GM23338 (cell line): ENCODE measurements at regions not wholly inside any gene's neighbourhood (a gene's known extent, or its start where the extent isn't known, plus 50 kb on each side); places are given as distances from the start of the nearest gene placed in this dataset.

Experiments used
- ATAC-seq: fragments of 200-7000 bp; cut with Tn5 transposase; 3 replicates; pipeline ENCODE4 v1.9.1; 2020
- DNase-seq: peaks from one replicate; pipeline ENCODE4 v3.0.0-alpha.2; 2015; ENCODE audit warnings: low spot score
- H2AFZ ChIP-seq: fragments of 200-600 bp; sonication (generic); 2 replicates; pipeline ENCODE4 v1.8.0; 2016; ENCODE audit warnings: antibody characterized with exemption, mild to moderate bottlenecking, moderate library complexity
- H3F3A ChIP-seq: fragments of 200-600 bp; sonication (generic); replicated peaks from 2 replicates; pipeline ENCODE4 v1.8.0; 2017; ENCODE audit warnings: antibody characterized with exemption, mixed run types, low read depth
- H3K27ac ChIP-seq: fragments of 200-600 bp; sonication (generic); 2 replicates; pipeline ENCODE4 v1.6.1; 2016; ENCODE audit warnings: low read depth
- H3K27me3 ChIP-seq: fragments of 200-600 bp; sonication (generic); 2 replicates; pipeline ENCODE4 v1.8.0; 2016; ENCODE audit warnings: mild to moderate bottlenecking, mixed run types, moderate library complexity; ENCODE audit not compliant: insufficient read depth
- H3K36me3 ChIP-seq: fragments of 200-600 bp; sonication (generic); 2 replicates; pipeline ENCODE4 v1.8.0; 2016; ENCODE audit warnings: mild to moderate bottlenecking; ENCODE audit not compliant: insufficient read depth
- H3K4me1 ChIP-seq: fragments of 200-600 bp; sonication (generic); 2 replicates; pipeline ENCODE4 v1.8.0; 2016; ENCODE audit warnings: mild to moderate bottlenecking, moderate library complexity; ENCODE audit not compliant: insufficient read depth
- H3K4me2 ChIP-seq: fragments of 200-600 bp; sonication (generic); 2 replicates; pipeline ENCODE4 v1.7.1; 2017; ENCODE audit warnings: mixed run types
- H3K4me3 ChIP-seq: fragments of 200-600 bp; sonication (generic); 2 replicates; pipeline ENCODE4 v1.6.1; 2016; ENCODE audit warnings: mixed run types
- H3K79me2 ChIP-seq: fragments of 200-600 bp; sonication (generic); replicated peaks from 2 replicates; pipeline ENCODE4 v1.8.0; 2017; ENCODE audit warnings: mild to moderate bottlenecking; ENCODE audit not compliant: insufficient read depth
- H3K9me2 ChIP-seq: fragments of 200-600 bp; sonication (generic); 2 replicates; pipeline ENCODE4 v1.8.0; 2017; ENCODE audit not compliant: insufficient read depth
- H4K20me1 ChIP-seq: fragments of 200-600 bp; sonication (generic); replicated peaks from 2 replicates; pipeline ENCODE4 v1.8.0; 2017; ENCODE audit warnings: mild to moderate bottlenecking; ENCODE audit not compliant: insufficient read depth
- H3K27ac Mint-ChIP-seq: 2 replicates; pipeline ENCODE4 v1.8.0; 2020; ENCODE audit warnings: inconsistent platforms, mild to moderate bottlenecking, moderate library complexity, mixed read lengths
- H3K27me3 Mint-ChIP-seq: 3 replicates; pipeline ENCODE4 v1.8.0; 2022; ENCODE audit warnings: low read depth, mild to moderate bottlenecking, moderate library complexity, mixed read lengths, inconsistent platforms; ENCODE audit not compliant: insufficient read depth, poor library complexity
- H3K36me3 Mint-ChIP-seq: 3 replicates; pipeline ENCODE4 v1.8.0; 2021; ENCODE audit warnings: low read depth, mild to moderate bottlenecking, inconsistent platforms, moderate library complexity, mixed read lengths
- H3K4me1 Mint-ChIP-seq: 3 replicates; pipeline ENCODE4 v1.8.0; 2020; ENCODE audit warnings: mild to moderate bottlenecking, inconsistent platforms, mixed read lengths
- H3K4me3 Mint-ChIP-seq: 3 replicates; pipeline ENCODE4 v1.8.0; 2021; ENCODE audit warnings: moderate library complexity, mild to moderate bottlenecking, inconsistent platforms, mixed read lengths
- H3K9me3 Mint-ChIP-seq: 3 replicates; pipeline ENCODE4 v1.8.0; 2020; ENCODE audit warnings: moderate library complexity, mild to moderate bottlenecking, inconsistent platforms, mixed read lengths
- CREB1 ChIP-seq: fragments of 250-450 bp; sonication (Bioruptor Pico); IDR thresholded peaks from 2 replicates; pipeline ENCODE4 v1.5.0; 2020; ENCODE audit warnings: low read depth, mild to moderate bottlenecking, moderate library complexity
- JUNB ChIP-seq: IDR thresholded peaks from one replicate; pipeline ENCODE4 v1.6.1; 2016; ENCODE audit warnings: antibody characterized with exemption; ENCODE audit not compliant: unreplicated experiment
- STAT1 ChIP-seq: IDR thresholded peaks from one replicate; pipeline ENCODE4 v1.6.1; 2016; ENCODE audit warnings: antibody characterized with exemption; ENCODE audit not compliant: unreplicated experiment
- ZNF331 ChIP-seq: fragments of 250-450 bp; sonication (Bioruptor Pico); IDR thresholded peaks from 2 replicates; pipeline ENCODE4 v1.5.0; 2020; ENCODE audit warnings: low read depth, mild to moderate bottlenecking, moderate library complexity
- TF ChIP-seq, protein P1 (sequence below): fragments of 250-450 bp; sonication (Bioruptor Pico); IDR thresholded peaks from 2 replicates; pipeline ENCODE4 v1.5.0; 2020; ENCODE audit warnings: mild to moderate bottlenecking, moderate library complexity
- TF ChIP-seq, protein P2 (sequence below), 2 experiments: fragments of 200-600 bp in 1 of 2; sonication (generic) in 1 of 2; conservative IDR thresholded peaks; 2 replicates each; pipeline versions ENCODE4 v1.5.1 to v1.6.1; 2016 to 2017; ENCODE audit warnings: antibody characterized with exemption in 2 of 2, low read depth in 2 of 2, mild to moderate bottlenecking in 2 of 2, moderate library complexity in 1 of 2

GRCh38 chr4:165723051-165723795 lies 149.8 kb upstream of the TLL1 start:
- H3K4me1 Mint-ChIP-seq: peaks cover 36% of the 10 kb centered on the region

More at GRCh38 chr4:165723051-165723795, 149.8 kb upstream of the TLL1 start:
- DNase-seq: no peak
- Histone ChIP-seq H3K36me3 (no peaks in the 10 kb centered on the region), H2AFZ (no peak overlapping the region), H3K4me1 (peaks cover 35% of the 10 kb centered on the region), H3K4me2 (peak overlapping the region; percentile 60; the same call in 1 of the 2 replicates), H3K27me3 (no peaks in the 10 kb centered on the region), H3K27ac (no peak overlapping the region), H3K4me3 (no peak overlapping the region), H3K79me2 (no peaks in the 10 kb centered on the region), H4K20me1 (no peaks in the 10 kb centered on the region), H3F3A (no peaks in the 10 kb centered on the region), H3K9me2 (no peaks in the 10 kb centered on the region)
- TF ChIP-seq JUNB: no peak
- no peak for TF ChIP-seq ZNF331 (CRISPR knock-in tag)
- TF ChIP-seq CREB1 (CRISPR knock-in tag): no peak
- TF ChIP-seq, protein P1, sequence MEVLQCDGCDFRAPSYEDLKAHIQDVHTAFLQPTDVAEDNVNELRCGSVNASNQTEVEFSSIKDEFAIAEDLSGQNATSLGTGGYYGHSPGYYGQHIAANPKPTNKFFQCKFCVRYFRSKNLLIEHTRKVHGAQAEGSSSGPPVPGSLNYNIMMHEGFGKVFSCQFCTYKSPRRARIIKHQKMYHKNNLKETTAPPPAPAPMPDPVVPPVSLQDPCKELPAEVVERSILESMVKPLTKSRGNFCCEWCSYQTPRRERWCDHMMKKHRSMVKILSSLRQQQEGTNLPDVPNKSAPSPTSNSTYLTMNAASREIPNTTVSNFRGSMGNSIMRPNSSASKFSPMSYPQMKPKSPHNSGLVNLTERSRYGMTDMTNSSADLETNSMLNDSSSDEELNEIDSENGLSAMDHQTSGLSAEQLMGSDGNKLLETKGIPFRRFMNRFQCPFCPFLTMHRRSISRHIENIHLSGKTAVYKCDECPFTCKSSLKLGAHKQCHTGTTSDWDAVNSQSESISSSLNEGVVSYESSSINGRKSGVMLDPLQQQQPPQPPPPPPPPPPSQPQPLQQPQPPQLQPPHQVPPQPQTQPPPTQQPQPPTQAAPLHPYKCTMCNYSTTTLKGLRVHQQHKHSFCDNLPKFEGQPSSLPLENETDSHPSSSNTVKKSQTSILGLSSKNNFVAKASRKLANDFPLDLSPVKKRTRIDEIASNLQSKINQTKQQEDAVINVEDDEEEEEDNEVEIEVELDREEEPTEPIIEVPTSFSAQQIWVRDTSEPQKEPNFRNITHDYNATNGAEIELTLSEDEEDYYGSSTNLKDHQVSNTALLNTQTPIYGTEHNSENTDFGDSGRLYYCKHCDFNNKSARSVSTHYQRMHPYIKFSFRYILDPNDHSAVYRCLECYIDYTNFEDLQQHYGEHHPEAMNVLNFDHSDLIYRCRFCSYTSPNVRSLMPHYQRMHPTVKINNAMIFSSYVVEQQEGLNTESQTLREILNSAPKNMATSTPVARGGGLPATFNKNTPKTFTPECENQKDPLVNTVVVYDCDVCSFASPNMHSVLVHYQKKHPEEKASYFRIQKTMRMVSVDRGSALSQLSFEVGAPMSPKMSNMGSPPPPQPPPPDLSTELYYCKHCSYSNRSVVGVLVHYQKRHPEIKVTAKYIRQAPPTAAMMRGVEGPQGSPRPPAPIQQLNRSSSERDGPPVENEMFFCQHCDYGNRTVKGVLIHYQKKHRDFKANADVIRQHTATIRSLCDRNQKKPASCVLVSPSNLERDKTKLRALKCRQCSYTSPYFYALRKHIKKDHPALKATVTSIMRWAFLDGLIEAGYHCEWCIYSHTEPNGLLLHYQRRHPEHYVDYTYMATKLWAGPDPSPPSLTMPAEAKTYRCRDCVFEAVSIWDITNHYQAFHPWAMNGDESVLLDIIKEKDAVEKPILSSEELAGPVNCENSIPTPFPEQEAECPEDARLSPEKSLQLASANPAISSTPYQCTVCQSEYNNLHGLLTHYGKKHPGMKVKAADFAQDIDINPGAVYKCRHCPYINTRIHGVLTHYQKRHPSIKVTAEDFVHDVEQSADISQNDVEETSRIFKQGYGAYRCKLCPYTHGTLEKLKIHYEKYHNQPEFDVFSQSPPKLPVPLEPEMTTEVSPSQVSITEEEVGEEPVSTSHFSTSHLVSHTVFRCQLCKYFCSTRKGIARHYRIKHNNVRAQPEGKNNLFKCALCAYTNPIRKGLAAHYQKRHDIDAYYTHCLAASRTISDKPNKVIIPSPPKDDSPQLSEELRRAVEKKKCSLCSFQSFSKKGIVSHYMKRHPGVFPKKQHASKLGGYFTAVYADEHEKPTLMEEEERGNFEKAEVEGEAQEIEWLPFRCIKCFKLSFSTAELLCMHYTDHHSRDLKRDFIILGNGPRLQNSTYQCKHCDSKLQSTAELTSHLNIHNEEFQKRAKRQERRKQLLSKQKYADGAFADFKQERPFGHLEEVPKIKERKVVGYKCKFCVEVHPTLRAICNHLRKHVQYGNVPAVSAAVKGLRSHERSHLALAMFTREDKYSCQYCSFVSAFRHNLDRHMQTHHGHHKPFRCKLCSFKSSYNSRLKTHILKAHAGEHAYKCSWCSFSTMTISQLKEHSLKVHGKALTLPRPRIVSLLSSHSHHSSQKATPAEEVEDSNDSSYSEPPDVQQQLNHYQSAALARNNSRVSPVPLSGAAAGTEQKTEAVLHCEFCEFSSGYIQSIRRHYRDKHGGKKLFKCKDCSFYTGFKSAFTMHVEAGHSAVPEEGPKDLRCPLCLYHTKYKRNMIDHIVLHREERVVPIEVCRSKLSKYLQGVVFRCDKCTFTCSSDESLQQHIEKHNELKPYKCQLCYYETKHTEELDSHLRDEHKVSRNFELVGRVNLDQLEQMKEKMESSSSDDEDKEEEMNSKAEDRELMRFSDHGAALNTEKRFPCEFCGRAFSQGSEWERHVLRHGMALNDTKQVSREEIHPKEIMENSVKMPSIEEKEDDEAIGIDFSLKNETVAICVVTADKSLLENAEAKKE (CRISPR knock-in tag): no peak
- no peak for TF ChIP-seq STAT1
- TF ChIP-seq, protein P2, sequence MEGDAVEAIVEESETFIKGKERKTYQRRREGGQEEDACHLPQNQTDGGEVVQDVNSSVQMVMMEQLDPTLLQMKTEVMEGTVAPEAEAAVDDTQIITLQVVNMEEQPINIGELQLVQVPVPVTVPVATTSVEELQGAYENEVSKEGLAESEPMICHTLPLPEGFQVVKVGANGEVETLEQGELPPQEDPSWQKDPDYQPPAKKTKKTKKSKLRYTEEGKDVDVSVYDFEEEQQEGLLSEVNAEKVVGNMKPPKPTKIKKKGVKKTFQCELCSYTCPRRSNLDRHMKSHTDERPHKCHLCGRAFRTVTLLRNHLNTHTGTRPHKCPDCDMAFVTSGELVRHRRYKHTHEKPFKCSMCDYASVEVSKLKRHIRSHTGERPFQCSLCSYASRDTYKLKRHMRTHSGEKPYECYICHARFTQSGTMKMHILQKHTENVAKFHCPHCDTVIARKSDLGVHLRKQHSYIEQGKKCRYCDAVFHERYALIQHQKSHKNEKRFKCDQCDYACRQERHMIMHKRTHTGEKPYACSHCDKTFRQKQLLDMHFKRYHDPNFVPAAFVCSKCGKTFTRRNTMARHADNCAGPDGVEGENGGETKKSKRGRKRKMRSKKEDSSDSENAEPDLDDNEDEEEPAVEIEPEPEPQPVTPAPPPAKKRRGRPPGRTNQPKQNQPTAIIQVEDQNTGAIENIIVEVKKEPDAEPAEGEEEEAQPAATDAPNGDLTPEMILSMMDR (conservative IDR thresholded peaks at IDR 0.05; ENCODE audit: low read depth in 2 of 2): no peak
- Mint-ChIP-seq H3K4me3 (no peak overlapping the region), H3K27ac (0 out of 2 replicates have a peak overlapping the region, but pooled peaks have one; percentile 5), H3K9me3 (no peaks in the 10 kb centered on the region), H3K36me3 (peaks cover 3% of the 10 kb centered on the region; the same call in 1 of the 3 replicates), H3K27me3 (no peaks in the 10 kb centered on the region)
- no peak for ATAC-seq
